ENCODE measurements at regions not wholly inside any gene's neighbourhood (a gene's known extent, or its start where the extent isn't known, plus 50 kb on each side); places are given as distances from the start of the nearest gene placed in this dataset.

GRCh38 chr12:88416155-88416554 lies 164.1 kb downstream of the KITLG start:
- Histone ChIP-seq H3K4me3 (no peak overlapping the region), H3K9ac (no peak overlapping the region), H3K36me3 (no peaks in the 10 kb centered on the region), H4K20me1 (no peaks in the 10 kb centered on the region), H3K9me3 (replicated peaks in 1 of 11) (no peaks in the 10 kb centered on the region), H3K4me1 (peaks cover 0 to 20% (median 0%) of the 10 kb centered on the region in 10 experiments; a peak in 6 of 20 replicates), H3K27me3 (no peaks in the 10 kb centered on the region), H3K4me2 (no peak overlapping the region), H3K27ac (no peak overlapping the region)
- TF ChIP-seq Cebpa-rat (IDR thresholded peaks at IDR 0.05), result no peak

- H3K4me2 ChIP-seq, result no peak overlapping the region
- TF ChIP-seq Cebpa-rat (IDR thresholded peaks at IDR 0.05), result no peak
Observed at GRCh38 chr12:88416786-88417185, 163.5 kb downstream of the KITLG start.

GRCh38 chr12:88417531-88417930 lies 162.7 kb downstream of the KITLG start:
- no peak for TF ChIP-seq Cebpa-rat (IDR thresholded peaks at IDR 0.05)

More at GRCh38 chr12:88416786-88417185, 163.5 kb downstream of the KITLG start:
- H4K20me1 ChIP-seq, result no peaks in the 10 kb centered on the region
- peaks cover 0 to 20% (median 0%) of the 10 kb centered on the region in 10 experiments; a peak in 6 of 20 replicates for H3K4me1 ChIP-seq
- no peaks in the 10 kb centered on the region for H3K36me3 ChIP-seq
- no peaks in the 10 kb centered on the region for H3K27me3 ChIP-seq
- H3K4me3 ChIP-seq, result no peak overlapping the region
- H3K9ac ChIP-seq, result no peak overlapping the region
- H3K27ac ChIP-seq, result no peak overlapping the region
- H3K9me3 ChIP-seq (replicated peaks in 1 of 11), result no peaks in the 10 kb centered on the region

GRCh38 chr12:88418856-88419497 lies 161.3 kb downstream of the KITLG start:
- H3K4me3 ChIP-seq, result no peak overlapping the region
- H3K9ac ChIP-seq, result no peak overlapping the region
- no peaks in the 10 kb centered on the region for H3K36me3 ChIP-seq
- TF ChIP-seq Cebpa-rat (IDR thresholded peaks at IDR 0.05), result no peak
- H3K27ac ChIP-seq, result no peak overlapping the region
- peaks cover 0 to 20% (median 0%) of the 10 kb centered on the region in 10 experiments; a peak in 6 of 20 replicates for H3K4me1 ChIP-seq
- H3K9me3 ChIP-seq (replicated peaks in 1 of 11), result no peaks in the 10 kb centered on the region
- no peak overlapping the region for H3K4me2 ChIP-seq
- no peaks in the 10 kb centered on the region for H4K20me1 ChIP-seq
- no peaks in the 10 kb centered on the region for H3K27me3 ChIP-seq

More at GRCh38 chr12:88417531-88417930, 162.7 kb downstream of the KITLG start:
- H4K20me1 ChIP-seq, result no peaks in the 10 kb centered on the region
- H3K4me3 ChIP-seq, result no peak overlapping the region
- H3K4me2 ChIP-seq, result no peak overlapping the region
- H3K4me1 ChIP-seq, result peaks cover 0 to 20% (median 0%) of the 10 kb centered on the region in 10 experiments; a peak in 6 of 20 replicates
- H3K27ac ChIP-seq, result no peak overlapping the region
- no peaks in the 10 kb centered on the region for H3K9me3 ChIP-seq (replicated peaks in 1 of 11)
- no peak overlapping the region for H3K9ac ChIP-seq
- no peaks in the 10 kb centered on the region for H3K27me3 ChIP-seq
- no peaks in the 10 kb centered on the region for H3K36me3 ChIP-seq

- Histone ChIP-seq H3K4me3 (no peak overlapping the region), H3K4me2 (no peak overlapping the region; a peak in 1 of 22 replicates), H3K4me1 (peaks cover 0 to 20% (median 0%) of the 10 kb centered on the region in 10 experiments; a peak in 4 of 20 replicates), H3K27me3 (no peaks in the 10 kb centered on the region), H4K20me1 (no peaks in the 10 kb centered on the region), H3K36me3 (no peaks in the 10 kb centered on the region), H3K9ac (no peak overlapping the region), H3K9me3 (replicated peaks in 1 of 11) (no peaks in the 10 kb centered on the region), H3K27ac (0 out of 22 replicates have a peak overlapping the region, but pooled peaks of 1 of the 11 experiments have one; percentile 13)
- TF ChIP-seq Cebpa-rat (IDR thresholded peaks at IDR 0.05), result no peak
Observed at GRCh38 chr12:88419794-88420193, 160.5 kb downstream of the KITLG start.

GRCh38 chr12:88420457-88420856 lies 159.8 kb downstream of the KITLG start:
- Histone ChIP-seq H3K27me3 (no peaks in the 10 kb centered on the region), H3K9me3 (replicated peaks in 1 of 11) (no peaks in the 10 kb centered on the region), H3K27ac (peak overlapping the region in 1 of 11 experiments; percentile 46; a peak in 2 of 22 replicates), H3K9ac (no peak overlapping the region), H3K4me1 (peaks cover 0 to 20% (median 0%) of the 10 kb centered on the region in 10 experiments; a peak in 4 of 20 replicates), H4K20me1 (no peaks in the 10 kb centered on the region), H3K4me3 (no peak overlapping the region), H3K4me2 (peak overlapping the region in 2 of 11 experiments; percentile 3 to 16; a peak in 2 of 22 replicates), H3K36me3 (no peaks in the 10 kb centered on the region)
- TF ChIP-seq Cebpa-rat (IDR thresholded peaks at IDR 0.05), result no peak

- H3K4me3 ChIP-seq, result no peak overlapping the region
- no peaks in the 10 kb centered on the region for H4K20me1 ChIP-seq
- no peak overlapping the region for H3K4me2 ChIP-seq
- no peak for TF ChIP-seq Cebpa-rat (IDR thresholded peaks at IDR 0.05)
- H3K36me3 ChIP-seq, result no peaks in the 10 kb centered on the region
- H3K4me1 ChIP-seq, result peaks cover 0 to 9% (median 0%) of the 10 kb centered on the region in 10 experiments; a peak in 4 of 20 replicates
- H3K27me3 ChIP-seq, result no peaks in the 10 kb centered on the region
- no peak overlapping the region for H3K27ac ChIP-seq
- no peak overlapping the region for H3K9ac ChIP-seq
- peaks cover 0 to 11% (median 0%) of the 10 kb centered on the region in 11 experiments; a peak in 6 of 22 replicates for H3K9me3 ChIP-seq (replicated peaks in 1 of 11)
Observed at GRCh38 chr12:88424791-88425730, 155.2 kb downstream of the KITLG start.

- no peak for TF ChIP-seq Cebpa-rat (IDR thresholded peaks at IDR 0.05)
- Histone ChIP-seq H3K4me1 (peaks cover 0 to 16% (median 0%) of the 10 kb centered on the region in 10 experiments; a peak in 9 of 20 replicates), H3K27ac (no peak overlapping the region), H3K4me2 (no peak overlapping the region), H3K4me3 (no peak overlapping the region), H3K9ac (no peak overlapping the region), H3K27me3 (no peaks in the 10 kb centered on the region), H4K20me1 (no peaks in the 10 kb centered on the region), H3K36me3 (no peaks in the 10 kb centered on the region), H3K9me3 (replicated peaks in 1 of 11) (peaks cover 0 to 11% (median 0%) of the 10 kb centered on the region in 11 experiments; a peak in 6 of 22 replicates)
Observed at GRCh38 chr12:88428350-88428749, 151.9 kb downstream of the KITLG start.

- Histone ChIP-seq H3K9ac (no peak overlapping the region), H4K20me1 (no peaks in the 10 kb centered on the region), H3K4me1 (peaks cover 0 to 44% (median 12%) of the 10 kb centered on the region in 10 experiments; a peak in 11 of 20 replicates)
Observed at GRCh38 chr12:88431246-88431645, 149.0 kb downstream of the KITLG start.

More at GRCh38 chr12:88431246-88431645, 149.0 kb downstream of the KITLG start:
- no peak overlapping the region for H3K4me3 ChIP-seq
- no peak overlapping the region for H3K4me2 ChIP-seq
- H3K9me3 ChIP-seq (replicated peaks in 1 of 11), result peaks cover 0 to 11% (median 0%) of the 10 kb centered on the region in 11 experiments; a peak in 6 of 22 replicates
- no peaks in the 10 kb centered on the region for H3K27me3 ChIP-seq
- TF ChIP-seq Cebpa-rat (IDR thresholded peaks at IDR 0.05), result no peak
- H3K27ac ChIP-seq, result no peak overlapping the region
- no peaks in the 10 kb centered on the region for H3K36me3 ChIP-seq

Measured in BLaER1 treated with 17β-estradiol and CSF1 and Interleukin-3, amounts not matched to agents 10 nM and 100 nM (cell line).